MCF 10A (cell line): ENCODE measurements at regions not wholly inside any gene's neighbourhood (a gene's known extent, or its start where the extent isn't known, plus 50 kb on each side); places are given as distances from the start of the nearest gene placed in this dataset.
"Not testable (repeated sequence)": the region's sequence is repeated elsewhere in the genome, so short reads cannot be mapped to it uniquely, and the experiment has no call there.

Experiments used
- BruUV-seq: library from RNA; stranded (reverse); fragments of 400-500 nt; replicated peaks from 2 replicates; lab custom pipeline; 2021; lab: Mats Ljungman, UMichigan
- CTCF ChIA-PET: fragments of 300-600 bp; sonication (Branson Sonifier 250); formaldehyde crosslinking; extraction: SDS; loops from one replicate; lab custom pipeline; 2021; ENCODE audit warnings: antibody characterized with exemption, inconsistent platforms; lab: Yijun Ruan, JAX
- POLR2A ChIA-PET: fragments of 300-600, 350-650 bp; sonication (Branson Sonifier 250); formaldehyde crosslinking; extraction: SDS; loops from one replicate; lab custom pipeline; 2020; ENCODE audit warnings: antibody characterized with exemption, inconsistent platforms; lab: Yijun Ruan, JAX
- DNase-seq: peaks from one replicate; pipeline ENCODE4 v3.0.0-alpha.2; 2018; ENCODE audit not compliant: unreplicated experiment
- H3K27ac Mint-ChIP-seq: one replicate; pipeline ENCODE4 v1.8.0; 2022; ENCODE audit warnings: mild to moderate bottlenecking, low read depth, mixed read lengths; ENCODE audit not compliant: unreplicated experiment
- H3K27me3 Mint-ChIP-seq: one replicate; pipeline ENCODE4 v1.8.0; 2022; ENCODE audit warnings: mixed read lengths; ENCODE audit not compliant: insufficient read depth, unreplicated experiment
- H3K36me3 Mint-ChIP-seq: one replicate; pipeline ENCODE4 v1.8.0; 2022; ENCODE audit warnings: mild to moderate bottlenecking, moderate library complexity, mixed read lengths; ENCODE audit not compliant: insufficient read depth, unreplicated experiment
- H3K4me1 Mint-ChIP-seq: one replicate; pipeline ENCODE4 v1.8.0; 2022; ENCODE audit warnings: mixed read lengths; ENCODE audit not compliant: insufficient read depth, unreplicated experiment
- H3K4me3 Mint-ChIP-seq: one replicate; pipeline ENCODE4 v1.8.0; 2022; ENCODE audit warnings: mild to moderate bottlenecking, moderate library complexity, mixed read lengths; ENCODE audit not compliant: unreplicated experiment
- H3K9me3 Mint-ChIP-seq: one replicate; pipeline ENCODE4 v1.8.0; 2022; ENCODE audit warnings: mixed read lengths; ENCODE audit not compliant: unreplicated experiment
- intact Hi-C: fragments of 100-400 bp; cut with micrococcal nuclease; formaldehyde crosslinking; loops from 2 replicates; pipeline ENCODE4 v1.14.1; 2022

GRCh38 chr21:10134119-10134518, 387.3 kb upstream of the TPTE start:
- DNase-seq, intact Hi-C loops, CTCF ChIA-PET, H3K36me3 Mint-ChIP-seq, BruUV-seq, POLR2A ChIA-PET, H3K9me3 Mint-ChIP-seq, H3K4me1 Mint-ChIP-seq, H3K27ac Mint-ChIP-seq, H3K4me3 Mint-ChIP-seq, H3K27me3 Mint-ChIP-seq: not testable (repeated sequence)

GRCh38 chr21:10135879-10136278, 385.5 kb upstream of the TPTE start:
- H3K4me1 Mint-ChIP-seq, CTCF ChIA-PET, H3K27me3 Mint-ChIP-seq, H3K36me3 Mint-ChIP-seq, BruUV-seq, H3K4me3 Mint-ChIP-seq, H3K9me3 Mint-ChIP-seq, intact Hi-C loops, H3K27ac Mint-ChIP-seq, POLR2A ChIA-PET, DNase-seq: not testable (repeated sequence)

GRCh38 chr21:10154178-10154577, 367.2 kb upstream of the TPTE start:
- H3K9me3 Mint-ChIP-seq, H3K4me1 Mint-ChIP-seq, H3K36me3 Mint-ChIP-seq, H3K27ac Mint-ChIP-seq, CTCF ChIA-PET, POLR2A ChIA-PET, H3K4me3 Mint-ChIP-seq, H3K27me3 Mint-ChIP-seq, BruUV-seq, DNase-seq, intact Hi-C loops: not testable (repeated sequence)
